ENCODE measurements at regions not wholly inside any gene's neighbourhood (a gene's known extent, or its start where the extent isn't known, plus 50 kb on each side); places are given as distances from the start of the nearest gene placed in this dataset.

GRCh38 chr17:71407981-71408380, 712.8 kb upstream of the SOX9 start:
- TF ChIP-seq, protein P1, sequence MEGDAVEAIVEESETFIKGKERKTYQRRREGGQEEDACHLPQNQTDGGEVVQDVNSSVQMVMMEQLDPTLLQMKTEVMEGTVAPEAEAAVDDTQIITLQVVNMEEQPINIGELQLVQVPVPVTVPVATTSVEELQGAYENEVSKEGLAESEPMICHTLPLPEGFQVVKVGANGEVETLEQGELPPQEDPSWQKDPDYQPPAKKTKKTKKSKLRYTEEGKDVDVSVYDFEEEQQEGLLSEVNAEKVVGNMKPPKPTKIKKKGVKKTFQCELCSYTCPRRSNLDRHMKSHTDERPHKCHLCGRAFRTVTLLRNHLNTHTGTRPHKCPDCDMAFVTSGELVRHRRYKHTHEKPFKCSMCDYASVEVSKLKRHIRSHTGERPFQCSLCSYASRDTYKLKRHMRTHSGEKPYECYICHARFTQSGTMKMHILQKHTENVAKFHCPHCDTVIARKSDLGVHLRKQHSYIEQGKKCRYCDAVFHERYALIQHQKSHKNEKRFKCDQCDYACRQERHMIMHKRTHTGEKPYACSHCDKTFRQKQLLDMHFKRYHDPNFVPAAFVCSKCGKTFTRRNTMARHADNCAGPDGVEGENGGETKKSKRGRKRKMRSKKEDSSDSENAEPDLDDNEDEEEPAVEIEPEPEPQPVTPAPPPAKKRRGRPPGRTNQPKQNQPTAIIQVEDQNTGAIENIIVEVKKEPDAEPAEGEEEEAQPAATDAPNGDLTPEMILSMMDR (conservative IDR thresholded peaks at IDR 0.05 in 1 of 2, IDR thresholded peaks at IDR 0.05 in 1 of 2; ENCODE audit: extremely low read depth in 1 of 2, insufficient read depth in 1 of 2, low read depth in 1 of 2, low read length in 2 of 2): no peak
- TF ChIP-seq EZH2 (IDR thresholded peaks at IDR 0.05; ENCODE audit: borderline replicate concordance, low read length): no peak

Data from mammary epithelial cell (primary cell).